OCI-LY7 (cell line): ENCODE measurements at regions not wholly inside any gene's neighbourhood (a gene's known extent, or its start where the extent isn't known, plus 50 kb on each side); places are given as distances from the start of the nearest gene placed in this dataset.

Experiments
- BruUV-seq: library from RNA; stranded (reverse); fragments of 400-500 nt; replicated peaks from 2 replicates; lab custom pipeline; 2021; lab: Mats Ljungman, UMichigan
- CTCF ChIA-PET: fragments of 300-600 bp; sonication (Branson Sonifier 250); formaldehyde crosslinking; loops from one replicate; lab custom pipeline; 2022; ENCODE audit warnings: antibody characterized with exemption; ENCODE audit not compliant: unreplicated experiment; lab: Charles Lee
- POLR2A ChIA-PET: fragments of 300-600 bp; sonication (Branson Sonifier 250); formaldehyde crosslinking; loops from one replicate; lab custom pipeline; 2022; ENCODE audit warnings: antibody characterized with exemption; lab: Charles Lee
- DNase-seq: peaks from one replicate; pipeline ENCODE4 v3.0.0-alpha.2; 2015; ENCODE audit warnings: low spot score
- H2AFZ ChIP-seq: fragments of 200-600 bp; sonication (generic), shearing (Covaris generic); 2 replicates; pipeline ENCODE4 v1.6.1; 2014; ENCODE audit warnings: mild to moderate bottlenecking, antibody characterized with exemption, low read length, moderate library complexity
- H3K27ac ChIP-seq: fragments of 200-600 bp; sonication (generic); 2 replicates; pipeline ENCODE4 v1.5.1; 2014; ENCODE audit warnings: mixed run types, low read depth, mild to moderate bottlenecking, moderate library complexity, low read length, inconsistent platforms; ENCODE audit not compliant: poor library complexity, severe bottlenecking
- H3K36me3 ChIP-seq: fragments of 200-600 bp; sonication (generic); 2 replicates; pipeline ENCODE4 v1.6.1; 2014; ENCODE audit warnings: mild to moderate bottlenecking, antibody characterized with exemption, low read length, moderate library complexity, mixed read lengths; ENCODE audit not compliant: insufficient read depth
- H3K4me1 ChIP-seq: fragments of 200-600 bp; sonication (generic); 2 replicates; pipeline ENCODE4 v1.5.1; 2014; ENCODE audit warnings: mild to moderate bottlenecking, low read length; ENCODE audit not compliant: insufficient read depth, poor library complexity, severe bottlenecking
- H3K4me2 ChIP-seq: fragments of 200-600 bp; sonication (generic); 2 replicates; pipeline ENCODE4 v1.6.1; 2014; ENCODE audit warnings: mild to moderate bottlenecking, low read length
- H3K4me3 ChIP-seq: fragments of 200-600 bp; sonication (generic); 2 replicates; pipeline ENCODE4 v1.5.1; 2014; ENCODE audit warnings: mild to moderate bottlenecking, low read depth, low read length; ENCODE audit not compliant: poor library complexity, severe bottlenecking
- H3K79me2 ChIP-seq: fragments of 200-600 bp; sonication (generic); 2 replicates; pipeline ENCODE4 v1.6.1; 2016; ENCODE audit warnings: low read depth, mild to moderate bottlenecking, low read length, moderate library complexity, mixed read lengths; ENCODE audit not compliant: insufficient read depth
- H3K9me2 ChIP-seq: fragments of 200-600 bp; sonication (generic); 2 replicates; pipeline ENCODE4 v1.6.1; 2016; ENCODE audit warnings: mild to moderate bottlenecking, low read length, mixed read lengths; ENCODE audit not compliant: insufficient read depth
- H3K9me3 ChIP-seq: fragments of 200-600 bp; sonication (generic); 2 replicates; pipeline ENCODE4 v1.6.1; 2014; ENCODE audit warnings: mild to moderate bottlenecking, mixed run types, low read length, mixed read lengths
- H4K20me1 ChIP-seq: fragments of 200-600 bp; sonication (generic); 2 replicates; pipeline ENCODE4 v1.6.1; 2014; ENCODE audit warnings: mild to moderate bottlenecking, antibody characterized with exemption, low read length, moderate library complexity, mixed read lengths; ENCODE audit not compliant: insufficient read depth
- EZH2phosphoT487 ChIP-seq: fragments of 200-600 bp; sonication (generic); IDR thresholded peaks from 2 replicates; pipeline ENCODE4 v1.6.1; 2018; ENCODE audit warnings: low read depth, borderline replicate concordance, mild to moderate bottlenecking, mixed run types, antibody characterized with exemption, low read length, moderate library complexity, mixed read lengths
- intact Hi-C: fragments of 100-400 bp; cut with micrococcal nuclease; formaldehyde crosslinking; loops from one replicate; pipeline ENCODE4 v1.10.0; 2022; ENCODE audit not compliant: unreplicated experiment
- TF ChIP-seq, protein P1 (sequence below): fragments of 200-600 bp; sonication (generic); conservative IDR thresholded peaks from 2 replicates; pipeline ENCODE4 v1.5.1; 2014; ENCODE audit warnings: mild to moderate bottlenecking, antibody characterized with exemption, low read length, moderate library complexity, mixed read lengths

DNA sequence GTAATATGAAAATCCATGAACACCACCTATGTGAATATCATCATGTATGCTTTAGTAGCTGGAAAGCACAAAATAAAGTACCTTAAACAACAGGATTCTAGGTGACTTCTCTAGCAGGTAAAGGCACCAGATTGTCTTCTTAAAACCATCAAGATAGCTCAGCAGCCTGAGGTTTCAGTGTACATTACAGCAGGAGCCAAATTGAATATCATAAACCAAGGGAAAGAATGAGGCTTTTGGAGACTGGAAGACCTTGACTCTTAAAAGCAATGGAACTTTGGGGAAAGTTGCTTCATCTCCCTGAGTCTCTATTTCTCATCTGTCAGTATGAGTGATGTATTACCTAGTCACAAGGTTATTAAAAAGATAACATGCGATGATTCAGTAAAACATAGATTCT, 429.7 kb upstream of the SPHKAP start:
- Histone ChIP-seq H3K9me2 (no peaks in the 10 kb centered on the region), H3K36me3 (no peaks in the 10 kb centered on the region), H3K4me1 (no peaks in the 10 kb centered on the region), H3K79me2 (no peaks in the 10 kb centered on the region), H3K4me3 (no peak overlapping the region), H2AFZ (no peak overlapping the region), H3K4me2 (no peak overlapping the region), H4K20me1 (no peaks in the 10 kb centered on the region), H3K9me3 (no peaks in the 10 kb centered on the region), H3K27ac (no peak overlapping the region)
- ChIA-PET POLR2A (no interaction called here), CTCF (no interaction called here)
- intact Hi-C loops: no loop called here
- DNase-seq: no peak
- no peak for TF ChIP-seq EZH2phosphoT487
- TF ChIP-seq, protein P1, sequence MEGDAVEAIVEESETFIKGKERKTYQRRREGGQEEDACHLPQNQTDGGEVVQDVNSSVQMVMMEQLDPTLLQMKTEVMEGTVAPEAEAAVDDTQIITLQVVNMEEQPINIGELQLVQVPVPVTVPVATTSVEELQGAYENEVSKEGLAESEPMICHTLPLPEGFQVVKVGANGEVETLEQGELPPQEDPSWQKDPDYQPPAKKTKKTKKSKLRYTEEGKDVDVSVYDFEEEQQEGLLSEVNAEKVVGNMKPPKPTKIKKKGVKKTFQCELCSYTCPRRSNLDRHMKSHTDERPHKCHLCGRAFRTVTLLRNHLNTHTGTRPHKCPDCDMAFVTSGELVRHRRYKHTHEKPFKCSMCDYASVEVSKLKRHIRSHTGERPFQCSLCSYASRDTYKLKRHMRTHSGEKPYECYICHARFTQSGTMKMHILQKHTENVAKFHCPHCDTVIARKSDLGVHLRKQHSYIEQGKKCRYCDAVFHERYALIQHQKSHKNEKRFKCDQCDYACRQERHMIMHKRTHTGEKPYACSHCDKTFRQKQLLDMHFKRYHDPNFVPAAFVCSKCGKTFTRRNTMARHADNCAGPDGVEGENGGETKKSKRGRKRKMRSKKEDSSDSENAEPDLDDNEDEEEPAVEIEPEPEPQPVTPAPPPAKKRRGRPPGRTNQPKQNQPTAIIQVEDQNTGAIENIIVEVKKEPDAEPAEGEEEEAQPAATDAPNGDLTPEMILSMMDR: no peak
- no TSS peak for BruUV-seq

DNA sequence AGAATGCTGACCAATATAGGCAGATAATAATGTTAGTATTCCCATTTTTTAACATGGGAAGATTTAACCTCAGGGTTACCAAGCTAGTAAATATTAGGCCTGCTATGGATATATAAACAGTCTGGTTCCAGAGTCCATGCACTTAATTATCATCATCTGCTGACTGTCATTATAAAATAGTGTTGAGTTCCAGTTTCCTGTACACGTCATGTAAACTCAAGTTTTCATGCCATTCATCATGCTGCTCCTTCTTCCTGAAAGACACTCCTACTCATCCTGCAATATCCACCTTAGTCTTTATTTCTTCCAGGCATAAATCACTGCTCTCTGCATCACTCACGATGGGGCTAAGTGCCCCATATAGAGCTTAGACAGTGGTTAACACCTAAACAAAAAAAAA, 420.8 kb upstream of the SPHKAP start:
- Histone ChIP-seq H3K4me3 (no peak overlapping the region), H3K36me3 (no peaks in the 10 kb centered on the region), H3K4me2 (no peak overlapping the region), H3K79me2 (no peaks in the 10 kb centered on the region), H3K9me3 (no peaks in the 10 kb centered on the region), H3K4me1 (no peaks in the 10 kb centered on the region), H2AFZ (no peak overlapping the region), H3K27ac (no peak overlapping the region), H4K20me1 (no peaks in the 10 kb centered on the region), H3K9me2 (no peaks in the 10 kb centered on the region)
- TF ChIP-seq EZH2phosphoT487: no peak
- TF ChIP-seq, protein P1: no peak
- DNase-seq: no peak
- POLR2A ChIA-PET: interaction anchor here (0.6 kb wide), 1 partner anchor 110 kb away, joined by 3 read pairs; no protein-coding TSS in a partner anchor
- CTCF ChIA-PET: no interaction called here
- intact Hi-C loops: no loop called here
- BruUV-seq: no TSS peak

DNA sequence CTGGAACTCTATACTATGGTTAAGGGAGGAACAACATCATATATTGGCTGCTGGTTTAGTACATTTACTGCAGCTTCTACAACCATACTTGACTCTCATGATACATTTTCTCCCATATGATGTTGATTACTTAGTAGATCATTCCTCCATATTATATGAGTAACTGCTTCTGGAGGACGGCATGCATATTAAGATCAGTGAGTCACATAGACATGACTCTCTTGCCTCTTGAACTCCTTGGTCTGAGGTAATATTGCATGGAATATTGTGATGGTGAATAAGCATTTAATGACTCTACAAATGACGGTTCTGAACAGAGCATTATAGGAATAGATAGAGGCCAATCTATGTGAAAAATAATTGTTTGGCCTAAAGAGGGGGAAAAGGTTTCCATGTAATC, 418.8 kb upstream of the SPHKAP start:
- no TSS peak for BruUV-seq
- Histone ChIP-seq H3K4me2 (no peak overlapping the region), H3K9me2 (no peaks in the 10 kb centered on the region), H3K27ac (no peak overlapping the region), H2AFZ (no peak overlapping the region), H3K36me3 (no peaks in the 10 kb centered on the region), H3K79me2 (no peaks in the 10 kb centered on the region), H3K4me3 (no peak overlapping the region), H3K9me3 (no peaks in the 10 kb centered on the region), H4K20me1 (no peaks in the 10 kb centered on the region), H3K4me1 (no peaks in the 10 kb centered on the region)
- intact Hi-C loops: no loop called here
- CTCF ChIA-PET: no interaction called here
- POLR2A ChIA-PET: no interaction called here
- DNase-seq: no peak
- TF ChIP-seq, protein P1: no peak
- TF ChIP-seq EZH2phosphoT487: no peak
